Transverse colon (tissue), 4 donors: ENCODE measurements at regions not wholly inside any gene's neighbourhood (a gene's known extent, or its start where the extent isn't known, plus 50 kb on each side); places are given as distances from the start of the nearest gene placed in this dataset.

ENCODE experiments used
- EP300 ChIP-seq: sonication (generic); formaldehyde crosslinking; IDR thresholded peaks from one replicate; pipeline ENCODE4 v1.6.1; 2017; ENCODE audit warnings: antibody characterized with exemption, low read depth
- POLR2A ChIP-seq: fragments of 450-650 bp; IDR thresholded peaks from one replicate; pipeline ENCODE4 v1.6.1; 2016; ENCODE audit warnings: antibody characterized with exemption, mild to moderate bottlenecking, moderate library complexity
- POLR2AphosphoS5 ChIP-seq, 3 donors: sonication (generic); formaldehyde crosslinking; IDR thresholded peaks; one replicate each; pipeline ENCODE4 v1.6.1; 2016; ENCODE audit warnings: antibody characterized with exemption in 3 of 3
- TF ChIP-seq, protein P1 (sequence below), 5 experiments: fragments of 200-600 bp in 3 of 5; fragments of 450-650 bp in 2 of 5; sonication (generic) in 3 of 5; IDR thresholded peaks; 1 replicate in 2 of 5; 2 replicates in 3 of 5; pipeline ENCODE4 v1.5.1; 2016 to 2017; ENCODE audit warnings: antibody characterized with exemption in 5 of 5, inconsistent platforms in 3 of 5, mild to moderate bottlenecking in 2 of 5, moderate library complexity in 1 of 5

DNA sequence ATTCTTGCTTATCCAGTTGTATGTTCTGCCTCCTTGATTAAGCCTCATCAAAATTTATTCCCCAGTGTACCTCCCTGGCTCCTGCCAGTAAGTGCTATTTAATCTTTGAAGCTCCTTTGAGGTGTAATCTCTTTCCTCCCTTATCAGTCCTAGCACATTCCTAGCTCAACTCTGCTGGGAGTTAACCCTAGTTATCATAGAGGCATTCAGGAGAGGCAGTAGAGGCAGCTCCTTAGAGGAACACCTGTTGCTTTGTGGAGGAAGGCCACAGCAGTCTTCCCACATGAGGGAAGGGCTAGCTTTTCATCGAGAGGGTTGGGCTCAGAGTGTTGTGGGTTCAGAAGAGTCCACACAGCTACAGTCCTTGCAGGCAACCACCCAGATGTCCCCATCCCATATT, 182.4 kb upstream of the ARID2 start:
- no peak for TF ChIP-seq EP300
- TF ChIP-seq, protein P1, sequence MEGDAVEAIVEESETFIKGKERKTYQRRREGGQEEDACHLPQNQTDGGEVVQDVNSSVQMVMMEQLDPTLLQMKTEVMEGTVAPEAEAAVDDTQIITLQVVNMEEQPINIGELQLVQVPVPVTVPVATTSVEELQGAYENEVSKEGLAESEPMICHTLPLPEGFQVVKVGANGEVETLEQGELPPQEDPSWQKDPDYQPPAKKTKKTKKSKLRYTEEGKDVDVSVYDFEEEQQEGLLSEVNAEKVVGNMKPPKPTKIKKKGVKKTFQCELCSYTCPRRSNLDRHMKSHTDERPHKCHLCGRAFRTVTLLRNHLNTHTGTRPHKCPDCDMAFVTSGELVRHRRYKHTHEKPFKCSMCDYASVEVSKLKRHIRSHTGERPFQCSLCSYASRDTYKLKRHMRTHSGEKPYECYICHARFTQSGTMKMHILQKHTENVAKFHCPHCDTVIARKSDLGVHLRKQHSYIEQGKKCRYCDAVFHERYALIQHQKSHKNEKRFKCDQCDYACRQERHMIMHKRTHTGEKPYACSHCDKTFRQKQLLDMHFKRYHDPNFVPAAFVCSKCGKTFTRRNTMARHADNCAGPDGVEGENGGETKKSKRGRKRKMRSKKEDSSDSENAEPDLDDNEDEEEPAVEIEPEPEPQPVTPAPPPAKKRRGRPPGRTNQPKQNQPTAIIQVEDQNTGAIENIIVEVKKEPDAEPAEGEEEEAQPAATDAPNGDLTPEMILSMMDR (IDR thresholded peaks at IDR 0.05): no peak
- no peak for TF ChIP-seq POLR2AphosphoS5 (IDR thresholded peaks at IDR 0.05)
- TF ChIP-seq POLR2A: no peak
